Fibroblast of villous mesenchyme (primary cell): ENCODE measurements at regions not wholly inside any gene's neighbourhood (a gene's known extent, or its start where the extent isn't known, plus 50 kb on each side); places are given as distances from the start of the nearest gene placed in this dataset.

ENCODE experiments used
- DNase-seq: peaks from one replicate; pipeline ENCODE4 v3.0.0-alpha.2; 2010; ENCODE audit warnings: low read depth
- H3K4me3 ChIP-seq: 2 replicates; pipeline ENCODE4 v1.5.1; 2011; ENCODE audit warnings: low read depth, mild to moderate bottlenecking, low read length
- TF ChIP-seq, protein P1 (sequence below): IDR thresholded peaks from 2 replicates; pipeline ENCODE4 v1.5.1; 2012; ENCODE audit warnings: low read depth, mild to moderate bottlenecking, low read length; ENCODE audit not compliant: insufficient read depth

DNA sequence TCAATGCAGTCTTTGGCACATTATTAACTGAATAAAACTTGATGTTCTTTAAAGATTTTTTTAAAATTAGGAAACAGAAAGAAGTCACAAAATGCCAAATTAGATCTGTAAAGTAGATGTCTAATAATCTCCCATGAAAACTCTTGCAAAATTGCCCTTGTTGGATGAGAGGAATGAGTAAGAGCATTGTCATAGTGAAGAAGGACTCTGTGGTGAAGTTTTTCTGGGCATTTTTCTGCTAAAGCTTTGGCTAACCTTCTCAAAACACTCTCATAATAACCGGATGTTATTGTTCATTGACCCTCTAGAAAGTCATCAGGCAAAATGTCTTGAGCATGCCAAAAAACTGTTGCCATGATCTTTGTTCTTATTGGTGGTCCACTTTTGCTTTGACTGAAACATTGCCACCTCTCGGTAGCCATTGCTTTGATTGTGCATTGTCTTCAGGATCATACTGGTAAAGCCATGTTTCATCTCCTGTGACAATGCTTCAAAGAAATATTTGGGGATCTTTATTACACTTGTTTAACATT lies 549.3 kb downstream of the LIG4 start:
- TF ChIP-seq, protein P1, sequence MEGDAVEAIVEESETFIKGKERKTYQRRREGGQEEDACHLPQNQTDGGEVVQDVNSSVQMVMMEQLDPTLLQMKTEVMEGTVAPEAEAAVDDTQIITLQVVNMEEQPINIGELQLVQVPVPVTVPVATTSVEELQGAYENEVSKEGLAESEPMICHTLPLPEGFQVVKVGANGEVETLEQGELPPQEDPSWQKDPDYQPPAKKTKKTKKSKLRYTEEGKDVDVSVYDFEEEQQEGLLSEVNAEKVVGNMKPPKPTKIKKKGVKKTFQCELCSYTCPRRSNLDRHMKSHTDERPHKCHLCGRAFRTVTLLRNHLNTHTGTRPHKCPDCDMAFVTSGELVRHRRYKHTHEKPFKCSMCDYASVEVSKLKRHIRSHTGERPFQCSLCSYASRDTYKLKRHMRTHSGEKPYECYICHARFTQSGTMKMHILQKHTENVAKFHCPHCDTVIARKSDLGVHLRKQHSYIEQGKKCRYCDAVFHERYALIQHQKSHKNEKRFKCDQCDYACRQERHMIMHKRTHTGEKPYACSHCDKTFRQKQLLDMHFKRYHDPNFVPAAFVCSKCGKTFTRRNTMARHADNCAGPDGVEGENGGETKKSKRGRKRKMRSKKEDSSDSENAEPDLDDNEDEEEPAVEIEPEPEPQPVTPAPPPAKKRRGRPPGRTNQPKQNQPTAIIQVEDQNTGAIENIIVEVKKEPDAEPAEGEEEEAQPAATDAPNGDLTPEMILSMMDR = no peak
- H3K4me3 ChIP-seq = no peak overlapping the region
- DNase-seq = no peak

DNA sequence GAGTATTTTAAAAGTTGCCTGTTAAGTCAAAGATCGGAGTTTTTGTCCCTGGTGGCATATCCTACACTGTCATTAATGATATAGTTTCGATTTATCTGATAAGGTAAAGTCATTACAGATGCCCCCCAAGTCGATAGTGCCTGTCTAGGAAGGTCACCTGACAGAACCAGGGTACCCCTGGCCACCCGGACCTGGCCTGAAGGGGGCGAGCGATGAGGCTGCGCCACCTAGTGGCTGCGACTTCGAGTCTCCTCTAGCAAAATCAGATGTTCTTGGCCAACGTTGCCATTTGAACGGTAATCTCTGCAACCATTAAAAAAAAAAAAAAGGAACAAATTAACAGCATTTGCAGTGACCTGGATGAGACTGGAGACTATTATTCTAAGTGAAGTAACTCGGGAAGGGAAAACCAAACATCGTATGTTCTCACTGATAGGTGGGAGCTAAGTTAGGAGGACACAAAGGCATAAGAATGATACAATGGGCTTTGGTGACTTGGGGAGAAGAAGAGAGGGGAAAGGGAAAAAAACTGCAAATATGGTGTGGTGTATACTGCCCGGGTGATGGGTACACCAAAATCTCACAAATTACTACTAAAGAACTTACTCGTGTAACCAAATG lies 565.1 kb downstream of the LIG4 start:
- TF ChIP-seq, protein P1 = peak; percentile 94
- peak; percentile 66 for DNase-seq
- H3K4me3 ChIP-seq = no peak overlapping the region

DNA sequence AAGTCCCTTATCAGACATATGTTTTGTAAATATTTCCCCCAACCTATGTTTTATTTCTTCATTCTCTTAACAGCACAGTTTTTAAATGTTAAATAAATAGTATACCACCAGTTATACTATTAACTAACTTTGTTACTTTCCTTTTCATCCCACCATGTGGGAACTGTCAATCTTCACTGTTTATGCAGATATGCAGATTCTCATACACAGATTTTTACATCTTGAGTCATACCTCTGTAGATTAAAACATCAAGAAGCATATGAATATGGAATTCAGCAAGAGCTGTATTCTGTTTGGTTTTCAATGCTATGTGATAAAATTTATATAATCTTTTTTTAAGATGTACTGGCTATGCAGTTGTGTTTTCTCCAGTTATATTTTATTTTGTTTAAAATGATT lies 566.3 kb downstream of the LIG4 start:
- TF ChIP-seq, protein P1 = no peak
- H3K4me3 ChIP-seq = no peak overlapping the region
- peak; percentile 6 for DNase-seq

DNA sequence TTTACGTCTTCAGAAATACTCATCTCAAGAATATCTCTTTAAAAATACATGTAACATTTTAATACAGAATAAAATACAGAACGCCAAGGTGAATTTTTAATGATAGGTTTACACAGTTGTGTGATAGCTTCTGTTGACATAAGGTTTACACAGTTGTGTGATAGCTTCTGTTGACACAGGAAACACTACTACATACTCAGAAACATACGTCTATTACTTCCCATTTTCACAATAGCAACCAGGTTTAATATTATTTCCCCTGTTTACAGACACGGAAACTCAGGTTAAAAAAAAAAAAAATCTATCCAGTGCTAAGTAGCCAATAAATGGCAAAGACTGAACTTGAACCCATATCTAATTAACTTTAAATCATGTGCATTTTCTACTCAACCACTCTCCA lies 571.2 kb downstream of the LIG4 start:
- TF ChIP-seq, protein P1 = no peak
- H3K4me3 ChIP-seq = no peak overlapping the region
- no peak for DNase-seq

DNA sequence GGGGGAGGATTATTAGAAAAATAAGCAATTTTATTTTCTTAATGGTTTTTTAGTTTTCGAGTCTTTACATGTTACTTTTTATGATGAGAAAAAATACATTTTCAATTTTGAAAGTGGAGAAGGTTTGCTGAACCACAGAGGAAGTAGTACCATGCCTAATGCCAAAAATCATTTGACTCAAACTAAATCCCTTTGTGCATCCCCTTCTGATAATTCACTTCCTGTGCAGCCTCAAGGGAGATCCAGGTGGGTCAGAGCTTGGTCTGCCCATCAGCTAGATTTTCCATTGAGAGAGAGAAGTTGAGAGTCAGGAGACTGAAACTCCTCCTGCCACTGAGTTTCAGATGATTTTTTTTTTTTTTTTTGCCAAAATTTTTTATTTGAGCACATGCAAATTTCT lies 571.7 kb downstream of the LIG4 start:
- TF ChIP-seq, protein P1 = no peak
- no peak overlapping the region for H3K4me3 ChIP-seq
- no peak for DNase-seq

DNA sequence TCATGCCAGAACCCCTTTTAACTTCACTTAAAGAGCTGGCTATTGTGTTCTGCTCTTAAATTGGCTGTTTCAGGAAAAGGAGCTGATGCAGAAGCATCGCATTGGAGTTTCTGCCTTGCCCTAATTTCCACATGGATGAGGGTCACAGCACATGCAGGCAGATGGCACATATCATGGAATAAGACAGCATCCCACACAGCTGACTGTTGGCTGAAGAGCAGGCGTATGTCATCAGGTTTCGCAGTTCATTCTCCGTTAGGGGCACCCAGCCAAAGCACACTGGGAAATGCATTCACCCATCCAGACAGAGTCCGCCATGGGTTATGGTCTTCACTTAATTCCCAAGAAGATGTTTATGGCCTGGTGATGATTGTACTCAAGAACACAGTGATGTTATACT lies 572.5 kb downstream of the LIG4 start:
- TF ChIP-seq, protein P1 = no peak
- no peak for DNase-seq
- no peak overlapping the region for H3K4me3 ChIP-seq

DNA sequence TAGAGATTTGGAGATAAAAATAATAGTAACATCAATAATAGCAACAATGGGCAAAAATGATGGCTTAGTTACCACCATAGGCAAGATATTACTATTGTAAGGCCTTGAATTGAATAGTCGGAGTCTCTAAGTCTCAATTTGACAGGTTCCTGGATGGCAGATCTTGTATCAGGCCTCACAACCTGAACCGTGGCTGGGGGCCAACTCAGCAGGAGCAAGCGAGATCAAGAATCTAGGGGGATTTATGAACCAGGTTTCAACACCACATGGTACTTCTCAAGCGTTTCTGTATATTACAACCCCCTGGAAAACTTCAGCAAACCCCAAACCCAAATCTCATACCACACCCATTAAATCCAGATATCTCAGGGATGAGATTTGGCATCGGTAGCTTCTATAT lies 573.8 kb downstream of the LIG4 start:
- no peak for DNase-seq
- TF ChIP-seq, protein P1 = no peak
- no peak overlapping the region for H3K4me3 ChIP-seq
